GM12892 (cell line): ENCODE measurements at regions not wholly inside any gene's neighbourhood (a gene's known extent, or its start where the extent isn't known, plus 50 kb on each side); places are given as distances from the start of the nearest gene placed in this dataset.

Source experiments
- POLR2A ChIP-seq: IDR thresholded peaks from 2 replicates; pipeline ENCODE4 v1.6.1; 2011; ENCODE audit warnings: low read depth, low read length, control low read depth
- TAF1 ChIP-seq: IDR thresholded peaks from 2 replicates; pipeline ENCODE4 v1.6.1; 2011; ENCODE audit warnings: low read depth, mild to moderate bottlenecking, control low read depth, low read length, borderline replicate concordance

GRCh38 chr5:2917093-2917492, 165.6 kb upstream of the IRX2 start:
- no peak for TF ChIP-seq POLR2A
- TF ChIP-seq TAF1: no peak
